ENCODE measurements at regions not wholly inside any gene's neighbourhood (a gene's known extent, or its start where the extent isn't known, plus 50 kb on each side); places are given as distances from the start of the nearest gene placed in this dataset.

- H3K27ac ChIP-seq, result no peak overlapping the region
- TF ChIP-seq CTCF (conservative IDR thresholded peaks at IDR 0.05), result no peak
- TF ChIP-seq ZFX (IDR thresholded peaks at IDR 0.05), result no peak
Observed at GRCh38 chr9:34796924-34797323, 87.0 kb upstream of the CCL21 start.

GRCh38 chr9:34793428-34793827 is 83.5 kb upstream of the CCL21 start:
- no peak overlapping the region for H3K27ac ChIP-seq
- TF ChIP-seq ZFX (IDR thresholded peaks at IDR 0.05) (no peak), CTCF (conservative IDR thresholded peaks at IDR 0.05) (no peak)

- TF ChIP-seq CTCF (conservative IDR thresholded peaks at IDR 0.05) (no peak), ZFX (IDR thresholded peaks at IDR 0.05) (no peak)
Observed at GRCh38 chr9:34783951-34784487, 74.1 kb upstream of the CCL21 start.

GRCh38 chr9:34782372-34782771 is 72.4 kb upstream of the CCL21 start:
- no peak overlapping the region for H3K27ac ChIP-seq
- TF ChIP-seq CTCF (conservative IDR thresholded peaks at IDR 0.05), result no peak
- no peak for TF ChIP-seq ZFX (IDR thresholded peaks at IDR 0.05)

More at GRCh38 chr9:34783951-34784487, 74.1 kb upstream of the CCL21 start:
- no peak overlapping the region for H3K27ac ChIP-seq

GRCh38 chr9:34777666-34778065 is 67.7 kb upstream of the CCL21 start:
- H3K27ac ChIP-seq, result 0 out of 2 replicates have a peak overlapping the region, but pooled peaks have one; percentile 4
- TF ChIP-seq ZFX (IDR thresholded peaks at IDR 0.05), result no peak
- no peak for TF ChIP-seq CTCF (conservative IDR thresholded peaks at IDR 0.05)

GRCh38 chr9:34773955-34774354 is 64.0 kb upstream of the CCL21 start:
- peak overlapping the region; percentile 80 for H3K27ac ChIP-seq
- TF ChIP-seq ZFX (IDR thresholded peaks at IDR 0.05), result no peak
- TF ChIP-seq CTCF (conservative IDR thresholded peaks at IDR 0.05), result no peak

- TF ChIP-seq CTCF (conservative IDR thresholded peaks at IDR 0.05) (no peak), ZFX (IDR thresholded peaks at IDR 0.05) (no peak)
- peak overlapping the region; percentile 83 for H3K27ac ChIP-seq
Observed at GRCh38 chr9:34773306-34773910, 63.5 kb upstream of the CCL21 start.

All from C4-2B (cell line).